ENCODE measurements at regions not wholly inside any gene's neighbourhood (a gene's known extent, or its start where the extent isn't known, plus 50 kb on each side); places are given as distances from the start of the nearest gene placed in this dataset.

DNA sequence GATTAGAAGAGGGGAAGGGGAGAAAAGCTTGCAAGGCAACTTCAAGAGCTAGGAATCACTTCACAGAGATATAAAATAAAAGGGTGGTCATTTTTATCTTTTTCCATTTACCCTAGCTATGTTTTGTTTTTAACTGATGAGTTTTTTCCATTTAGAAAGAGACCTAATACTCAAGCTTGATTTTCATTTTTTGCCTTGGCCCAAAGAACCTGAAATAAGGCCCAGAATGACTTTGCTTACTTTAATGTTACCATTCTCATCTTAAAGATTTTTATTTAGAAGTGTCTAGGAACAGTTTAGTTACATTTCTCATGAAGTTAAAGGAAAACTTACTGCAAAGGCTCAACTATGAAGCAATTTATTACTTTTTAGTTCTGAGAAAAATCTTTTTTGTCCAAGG, 276.3 kb upstream of the ZSWIM2 start:
- DNase-seq (ENCODE audit: low read depth, low spot score) = no peak
- no peak overlapping the region for H3K27ac ChIP-seq
- no peaks in the 10 kb centered on the region for H3K9me3 ChIP-seq (ENCODE audit: low read depth, low read length)

DNA sequence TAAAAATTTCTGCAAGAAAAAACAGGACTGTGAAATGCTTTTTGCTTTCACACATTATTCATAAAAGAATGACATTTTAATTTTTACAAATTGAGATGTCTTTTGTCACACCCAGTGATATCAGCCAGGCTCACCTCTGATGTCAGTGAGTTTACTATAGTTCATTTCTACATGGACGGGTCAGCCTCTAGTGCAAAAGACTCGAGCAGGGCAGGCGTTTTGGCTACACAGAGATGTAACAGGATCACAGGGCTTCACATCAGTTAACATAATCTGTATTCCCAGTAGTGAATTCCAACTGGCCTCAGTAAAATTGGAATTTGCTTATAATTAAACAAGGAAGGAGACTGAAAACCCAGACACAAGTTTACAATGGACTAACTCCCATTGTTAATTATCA, 275.6 kb upstream of the ZSWIM2 start:
- Histone ChIP-seq H3K27ac (no peak overlapping the region), H3K36me3 (ENCODE audit: insufficient read depth, low read length) (no peaks in the 10 kb centered on the region), H3K4me3 (no peak overlapping the region), H3K9ac (ENCODE audit: insufficient read length) (no peak overlapping the region), H3K9me3 (ENCODE audit: low read depth, low read length) (no peaks in the 10 kb centered on the region)
- TF ChIP-seq FOXP2 (optimal IDR thresholded peaks at IDR 0.05; ENCODE audit: control extremely low read depth, extremely low read length, insufficient read depth) (no peak), POLR2AphosphoS5 (IDR thresholded peaks at IDR 0.05; ENCODE audit: borderline replicate concordance, low read depth, low read length) (no peak), EZH2 (IDR thresholded peaks at IDR 0.05) (no peak)
- no peak for DNase-seq (ENCODE audit: low read depth, low spot score)

More for the DNA sequence above, 276.3 kb upstream of the ZSWIM2 start:
- TF ChIP-seq FOXP2 (optimal IDR thresholded peaks at IDR 0.05; ENCODE audit: control extremely low read depth, extremely low read length, insufficient read depth) (no peak), POLR2AphosphoS5 (IDR thresholded peaks at IDR 0.05; ENCODE audit: borderline replicate concordance, low read depth, low read length) (no peak), EZH2 (IDR thresholded peaks at IDR 0.05) (no peak)
- H3K36me3 ChIP-seq (ENCODE audit: insufficient read depth, low read length) = no peaks in the 10 kb centered on the region
- H3K9ac ChIP-seq (ENCODE audit: insufficient read length) = no peak overlapping the region
- H3K4me3 ChIP-seq = no peak overlapping the region

DNA sequence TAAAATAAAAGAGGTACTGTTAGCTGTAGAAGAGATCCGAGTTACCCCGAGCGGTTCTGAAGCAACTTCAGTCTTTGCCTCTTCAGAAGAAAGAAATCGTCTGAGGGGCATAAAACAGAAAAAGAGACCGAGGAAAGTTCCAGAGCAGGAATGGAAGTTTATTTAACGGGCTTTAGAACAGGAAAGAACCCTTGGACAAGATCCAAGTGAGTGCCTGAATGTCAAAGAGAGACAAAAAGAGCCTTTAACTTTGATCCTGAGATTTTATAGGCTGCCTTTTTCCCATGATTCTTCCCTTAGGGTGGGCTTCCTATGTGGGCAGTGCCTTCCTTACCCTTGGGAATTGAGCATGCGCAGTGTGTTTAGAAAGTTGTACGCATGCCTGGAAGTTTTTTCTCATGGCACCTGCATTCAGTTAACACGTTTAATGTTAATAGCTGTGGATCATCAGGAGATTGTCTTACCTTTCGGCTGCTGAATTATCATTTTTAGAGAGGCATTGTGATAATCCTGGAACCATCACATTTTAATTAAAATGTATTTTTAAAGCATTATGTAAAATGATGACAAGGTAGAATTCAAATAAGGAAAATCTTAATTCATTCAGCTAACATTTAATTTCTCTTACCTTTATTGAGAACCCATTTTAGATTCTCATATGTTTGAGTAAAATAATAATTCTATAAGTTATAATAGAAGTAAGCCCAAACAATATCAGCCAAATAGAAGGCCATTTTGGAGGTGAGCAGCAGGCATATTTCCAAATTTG, 269.5 kb upstream of the ZSWIM2 start:
- Histone ChIP-seq H3K9ac (ENCODE audit: insufficient read length) (no peak overlapping the region), H3K36me3 (ENCODE audit: insufficient read depth, low read length) (no peaks in the 10 kb centered on the region), H3K9me3 (ENCODE audit: low read depth, low read length) (no peaks in the 10 kb centered on the region), H3K27ac (peak overlapping the region; percentile 22; the same call in 1 of the 2 replicates), H3K4me3 (peak overlapping the region; percentile 43)
- no peak for TF ChIP-seq FOXP2 (optimal IDR thresholded peaks at IDR 0.05; ENCODE audit: control extremely low read depth, extremely low read length, insufficient read depth)
- TF ChIP-seq EZH2 (IDR thresholded peaks at IDR 0.05) = no peak
- no peak for TF ChIP-seq POLR2AphosphoS5 (IDR thresholded peaks at IDR 0.05; ENCODE audit: borderline replicate concordance, low read depth, low read length)
- peak; percentile 47 for DNase-seq (ENCODE audit: low read depth, low spot score)

DNA sequence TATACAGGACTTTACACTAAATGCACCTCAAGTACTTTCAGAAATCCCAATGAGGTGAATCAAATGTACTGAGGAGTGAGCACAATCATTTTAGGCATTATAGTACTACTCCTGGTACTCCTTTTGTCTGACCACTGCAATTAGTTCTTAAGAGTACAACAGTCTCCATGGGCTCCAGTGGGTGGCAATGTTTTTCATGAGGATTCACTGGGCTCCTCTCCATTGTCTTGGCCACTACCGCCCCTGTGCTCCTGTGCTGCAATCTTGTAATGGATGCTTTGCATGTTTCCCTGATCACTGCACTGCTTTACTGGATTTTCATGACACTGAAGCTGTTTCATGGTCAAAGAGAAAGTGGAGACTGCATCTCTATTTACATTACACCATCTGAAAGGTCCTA, 268.5 kb upstream of the ZSWIM2 start:
- Histone ChIP-seq H3K9ac (ENCODE audit: insufficient read length) (no peak overlapping the region), H3K27ac (no peak overlapping the region), H3K9me3 (ENCODE audit: low read depth, low read length) (no peaks in the 10 kb centered on the region), H3K4me3 (no peak overlapping the region), H3K36me3 (ENCODE audit: insufficient read depth, low read length) (no peaks in the 10 kb centered on the region)
- no peak for DNase-seq (ENCODE audit: low read depth, low spot score)
- TF ChIP-seq POLR2AphosphoS5 (IDR thresholded peaks at IDR 0.05; ENCODE audit: borderline replicate concordance, low read depth, low read length) (no peak), EZH2 (IDR thresholded peaks at IDR 0.05) (no peak), FOXP2 (optimal IDR thresholded peaks at IDR 0.05; ENCODE audit: control extremely low read depth, extremely low read length, insufficient read depth) (no peak)

DNA sequence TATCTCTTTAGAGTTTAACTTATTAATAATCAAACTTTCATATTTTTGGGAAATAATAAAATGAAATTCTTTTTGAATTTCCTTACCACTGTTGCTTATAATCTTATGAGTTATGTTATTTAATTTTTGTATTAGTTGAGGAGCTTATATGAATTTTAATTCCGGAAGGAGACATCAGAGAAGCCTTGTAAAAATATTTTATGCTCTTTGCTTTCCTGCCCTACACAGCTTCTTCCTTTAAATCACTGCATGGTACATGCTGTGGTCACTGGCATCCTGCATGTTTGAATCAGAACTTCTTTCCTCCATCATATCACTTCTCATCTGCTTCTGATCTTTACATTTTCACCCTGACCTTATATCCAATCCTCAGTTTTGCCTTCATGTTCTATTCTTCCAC, 266.7 kb upstream of the ZSWIM2 start:
- no peaks in the 10 kb centered on the region for H3K36me3 ChIP-seq (ENCODE audit: insufficient read depth, low read length)
- peak overlapping the region; percentile 68 for H3K4me3 ChIP-seq
- H3K9ac ChIP-seq (ENCODE audit: insufficient read length) = no peak overlapping the region
- DNase-seq (ENCODE audit: low read depth, low spot score) = peak; percentile 96
- H3K9me3 ChIP-seq (ENCODE audit: low read depth, low read length) = no peaks in the 10 kb centered on the region
- H3K27ac ChIP-seq = peak overlapping the region; percentile 86
- peak; percentile 55; the same call in 1 of the 2 replicates for TF ChIP-seq POLR2AphosphoS5 (IDR thresholded peaks at IDR 0.05; ENCODE audit: borderline replicate concordance, low read depth, low read length)
- no peak for TF ChIP-seq EZH2 (IDR thresholded peaks at IDR 0.05)

DNA sequence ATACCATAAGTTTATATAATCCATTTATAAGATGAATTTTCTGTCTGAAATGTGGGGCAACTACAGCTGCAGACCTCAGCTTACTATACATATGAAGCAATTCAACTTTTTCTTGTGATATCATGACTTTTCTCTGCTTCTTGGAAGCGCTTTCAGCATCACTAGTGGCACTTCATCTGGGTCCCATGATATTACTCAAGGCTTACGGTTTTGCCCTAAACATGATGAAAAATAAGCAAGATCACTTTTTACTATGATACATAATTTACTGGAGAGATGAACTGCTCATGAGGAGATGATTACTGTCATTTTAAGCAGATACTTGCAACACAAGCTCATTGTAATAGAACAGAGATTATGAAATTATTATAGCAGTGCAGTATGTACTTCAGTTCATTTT, 258.0 kb upstream of the ZSWIM2 start:
- Histone ChIP-seq H3K4me3 (no peak overlapping the region), H3K36me3 (ENCODE audit: insufficient read depth, low read length) (no peaks in the 10 kb centered on the region), H3K9ac (ENCODE audit: insufficient read length) (no peak overlapping the region), H3K27ac (no peak overlapping the region), H3K9me3 (ENCODE audit: low read depth, low read length) (no peaks in the 10 kb centered on the region)
- TF ChIP-seq FOXP2 (optimal IDR thresholded peaks at IDR 0.05; ENCODE audit: control extremely low read depth, extremely low read length, insufficient read depth) = no peak
- no peak for TF ChIP-seq POLR2AphosphoS5 (IDR thresholded peaks at IDR 0.05; ENCODE audit: borderline replicate concordance, low read depth, low read length)
- TF ChIP-seq EZH2 (IDR thresholded peaks at IDR 0.05) = no peak
- no peak for DNase-seq (ENCODE audit: low read depth, low spot score)

DNA sequence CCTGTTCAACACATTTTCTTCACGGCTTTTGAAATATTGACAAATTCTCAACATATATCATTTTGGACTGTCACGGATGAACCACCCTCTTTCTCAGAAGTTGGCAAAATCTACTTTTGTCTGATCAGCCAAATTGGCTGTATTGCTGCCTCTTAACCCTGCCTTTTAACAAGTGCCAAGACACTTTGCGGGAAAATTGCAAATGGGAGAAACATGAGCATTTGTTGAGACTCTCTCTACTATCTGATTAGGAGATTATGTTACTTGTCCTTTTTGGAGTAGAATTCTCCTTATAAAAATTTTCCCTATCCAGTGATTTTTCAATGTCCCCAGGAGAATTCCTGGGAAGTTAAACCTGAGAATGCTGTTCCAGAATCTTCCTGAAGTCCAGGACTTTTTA, 256.2 kb upstream of the ZSWIM2 start:
- H3K27ac ChIP-seq = no peak overlapping the region
- H3K36me3 ChIP-seq (ENCODE audit: insufficient read depth, low read length) = no peaks in the 10 kb centered on the region
- H3K9ac ChIP-seq (ENCODE audit: insufficient read length) = no peak overlapping the region
- no peaks in the 10 kb centered on the region for H3K9me3 ChIP-seq (ENCODE audit: low read depth, low read length)
- TF ChIP-seq EZH2 (IDR thresholded peaks at IDR 0.05) (no peak), FOXP2 (optimal IDR thresholded peaks at IDR 0.05; ENCODE audit: control extremely low read depth, extremely low read length, insufficient read depth) (no peak), POLR2AphosphoS5 (IDR thresholded peaks at IDR 0.05; ENCODE audit: borderline replicate concordance, low read depth, low read length) (no peak)
- no peak for DNase-seq (ENCODE audit: low read depth, low spot score)
- no peak overlapping the region for H3K4me3 ChIP-seq

DNA sequence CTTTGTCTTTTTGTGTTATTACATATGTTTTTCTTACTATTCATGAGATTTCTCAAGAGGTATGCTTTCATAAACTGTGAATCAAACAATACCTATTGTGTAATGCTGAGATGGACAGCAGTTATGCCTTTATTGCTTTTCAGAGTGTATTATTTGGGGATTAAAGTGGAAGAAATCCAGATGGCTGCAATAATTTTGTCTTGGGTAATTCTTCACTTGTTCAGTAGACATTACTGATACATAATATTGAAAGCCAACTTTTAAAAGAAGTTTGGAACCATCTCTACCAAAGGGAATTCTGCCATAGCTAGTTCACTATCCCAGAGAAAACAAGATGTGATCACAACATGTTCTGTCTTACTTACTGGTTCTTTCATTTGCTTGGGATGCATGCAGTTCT, 253.4 kb upstream of the ZSWIM2 start:
- Histone ChIP-seq H3K9me3 (ENCODE audit: low read depth, low read length) (no peaks in the 10 kb centered on the region), H3K27ac (no peak overlapping the region), H3K4me3 (no peak overlapping the region), H3K9ac (ENCODE audit: insufficient read length) (no peak overlapping the region), H3K36me3 (ENCODE audit: insufficient read depth, low read length) (no peaks in the 10 kb centered on the region)
- no peak for DNase-seq (ENCODE audit: low read depth, low spot score)
- TF ChIP-seq FOXP2 (optimal IDR thresholded peaks at IDR 0.05; ENCODE audit: control extremely low read depth, extremely low read length, insufficient read depth) (no peak), EZH2 (IDR thresholded peaks at IDR 0.05) (no peak), POLR2AphosphoS5 (IDR thresholded peaks at IDR 0.05; ENCODE audit: borderline replicate concordance, low read depth, low read length) (no peak)

DNA sequence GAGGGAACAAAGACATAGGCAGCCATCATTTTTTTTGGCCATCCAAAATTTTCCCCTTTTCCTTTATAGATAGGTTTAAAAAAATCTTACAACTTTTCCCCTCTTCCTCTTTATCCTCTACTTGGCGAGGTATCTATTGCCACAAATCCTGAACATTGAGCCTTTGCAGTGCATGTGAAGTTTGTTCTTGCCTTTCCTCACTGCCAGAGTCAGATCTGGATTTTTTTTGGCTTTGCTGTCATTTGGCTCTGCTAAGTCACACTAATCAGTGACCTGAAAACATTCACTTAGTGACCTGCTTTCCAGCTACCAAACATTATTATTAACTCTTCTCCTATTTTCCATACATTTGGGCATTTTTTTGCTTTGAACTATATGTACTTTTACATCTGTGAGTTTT, 249.2 kb upstream of the ZSWIM2 start:
- Histone ChIP-seq H3K36me3 (ENCODE audit: insufficient read depth, low read length) (no peaks in the 10 kb centered on the region), H3K9me3 (ENCODE audit: low read depth, low read length) (no peaks in the 10 kb centered on the region), H3K9ac (ENCODE audit: insufficient read length) (no peak overlapping the region), H3K4me3 (no peak overlapping the region), H3K27ac (no peak overlapping the region)
- DNase-seq (ENCODE audit: low read depth, low spot score) = no peak
- TF ChIP-seq FOXP2 (optimal IDR thresholded peaks at IDR 0.05; ENCODE audit: control extremely low read depth, extremely low read length, insufficient read depth) = no peak

Data from SK-N-MC (cell line).